DOHH2 (cell line): ENCODE measurements at regions not wholly inside any gene's neighbourhood (a gene's known extent, or its start where the extent isn't known, plus 50 kb on each side); places are given as distances from the start of the nearest gene placed in this dataset.

Source experiments
- H3F3A ChIP-seq: fragments of 200-600 bp; sonication (generic), shearing (Covaris generic); 2 replicates; pipeline ENCODE4 v1.6.0; 2016; ENCODE audit warnings: antibody characterized with exemption, mild to moderate bottlenecking; ENCODE audit not compliant: control insufficient read depth, insufficient read depth
- H3K27ac ChIP-seq: fragments of 200-600 bp; sonication (generic); 2 replicates; pipeline ENCODE4 v1.5.1; 2014; ENCODE audit warnings: low read depth, mild to moderate bottlenecking, low read length, moderate library complexity
- H3K27me3 ChIP-seq: fragments of 200-600 bp; sonication (generic); 2 replicates; pipeline ENCODE4 v1.6.1; 2014; ENCODE audit warnings: mild to moderate bottlenecking, low read length, mixed read lengths; ENCODE audit not compliant: control insufficient read depth
- H3K36me3 ChIP-seq: fragments of 200-600 bp; sonication (generic); 2 replicates; pipeline ENCODE4 v1.6.1; 2014; ENCODE audit warnings: mild to moderate bottlenecking, low read length, moderate library complexity, mixed read lengths; ENCODE audit not compliant: control insufficient read depth
- H3K4me1 ChIP-seq: fragments of 200-600 bp; sonication (generic); 2 replicates; pipeline ENCODE4 v1.6.1; 2014; ENCODE audit warnings: mild to moderate bottlenecking, low read length, mixed read lengths; ENCODE audit not compliant: control insufficient read depth
- H3K4me2 ChIP-seq: fragments of 200-600 bp; sonication (generic); 2 replicates; pipeline ENCODE4 v1.6.0; 2014; ENCODE audit warnings: mild to moderate bottlenecking, low read length, moderate library complexity
- H3K4me3 ChIP-seq: fragments of 200-600 bp; sonication (generic); 2 replicates; pipeline ENCODE4 v1.5.1; 2014; ENCODE audit warnings: mild to moderate bottlenecking, low read length, mixed read lengths
- H3K79me2 ChIP-seq: fragments of 200-600 bp; sonication (generic); 2 replicates; pipeline ENCODE4 v1.6.1; 2014; ENCODE audit warnings: mild to moderate bottlenecking, low read length, mixed read lengths; ENCODE audit not compliant: control insufficient read depth
- H3K9me2 ChIP-seq: fragments of 200-600 bp; sonication (generic); replicated peaks from 2 replicates; pipeline ENCODE4 v1.6.1; 2014; ENCODE audit warnings: mild to moderate bottlenecking, low read length, mixed read lengths; ENCODE audit not compliant: control insufficient read depth
- H3K9me3 ChIP-seq: fragments of 200-600 bp; sonication (generic); 2 replicates; pipeline ENCODE4 v1.6.1; 2014; ENCODE audit warnings: antibody characterized with exemption, low read length, mixed read lengths; ENCODE audit not compliant: control insufficient read depth, insufficient read depth
- H4K20me1 ChIP-seq: fragments of 200-600 bp; sonication (generic); 2 replicates; pipeline ENCODE4 v1.6.0; 2014; ENCODE audit warnings: low read depth, mild to moderate bottlenecking, antibody characterized with exemption, low read length, moderate library complexity; ENCODE audit not compliant: control insufficient read depth, insufficient read depth
- EZH2phosphoT487 ChIP-seq: fragments of 200-600 bp; sonication (generic); IDR thresholded peaks from 2 replicates; pipeline ENCODE4 v1.6.1; 2017; ENCODE audit warnings: borderline replicate concordance, mild to moderate bottlenecking, antibody characterized with exemption, low read length, moderate library complexity, mixed read lengths
- TF ChIP-seq, protein P1 (sequence below): fragments of 200-600 bp; sonication (generic); IDR thresholded peaks from one replicate; pipeline ENCODE4 v1.5.1; 2014; ENCODE audit warnings: antibody characterized with exemption, mild to moderate bottlenecking, low read depth, low read length; ENCODE audit not compliant: poor library complexity, severe bottlenecking

DNA sequence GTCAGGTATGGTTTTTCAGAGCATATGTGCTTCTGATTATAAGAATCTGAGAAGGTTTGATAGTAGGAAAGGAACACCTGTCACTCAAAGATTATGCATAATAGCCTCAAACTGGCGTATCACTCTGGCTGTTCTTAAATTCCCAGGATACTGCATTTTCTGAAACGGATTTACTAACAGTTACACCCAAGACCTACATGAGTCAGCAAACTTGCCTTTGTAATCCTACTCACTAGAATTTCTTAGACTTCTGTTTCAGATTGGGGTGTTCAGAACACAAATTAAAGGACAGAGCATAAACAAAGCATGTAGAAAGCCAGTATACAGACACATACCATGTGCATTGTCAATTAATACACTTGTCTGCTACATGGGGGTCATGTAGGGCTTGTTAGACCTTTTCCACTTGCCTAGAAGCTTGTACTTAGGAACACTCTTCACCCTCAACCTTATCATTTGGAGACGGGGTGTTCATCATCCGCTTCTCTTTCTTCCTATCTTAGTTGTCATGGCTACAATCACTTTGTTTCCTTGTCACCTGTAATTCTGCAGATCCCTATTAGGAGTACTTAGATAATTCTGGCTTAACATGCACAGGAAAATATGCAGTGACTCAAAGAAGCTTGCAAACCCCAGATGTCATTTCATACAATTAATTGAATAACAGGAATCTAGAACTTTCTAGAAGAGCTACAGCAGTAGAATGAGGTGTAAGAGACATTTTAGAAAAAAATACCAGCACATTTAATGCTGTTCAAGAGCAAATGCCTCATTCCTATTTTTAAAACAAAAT is 593.0 kb upstream of the TENM3 start:
- Histone ChIP-seq H3F3A (no peaks in the 10 kb centered on the region), H3K4me3 (no peak overlapping the region)
- TF ChIP-seq, protein P1, sequence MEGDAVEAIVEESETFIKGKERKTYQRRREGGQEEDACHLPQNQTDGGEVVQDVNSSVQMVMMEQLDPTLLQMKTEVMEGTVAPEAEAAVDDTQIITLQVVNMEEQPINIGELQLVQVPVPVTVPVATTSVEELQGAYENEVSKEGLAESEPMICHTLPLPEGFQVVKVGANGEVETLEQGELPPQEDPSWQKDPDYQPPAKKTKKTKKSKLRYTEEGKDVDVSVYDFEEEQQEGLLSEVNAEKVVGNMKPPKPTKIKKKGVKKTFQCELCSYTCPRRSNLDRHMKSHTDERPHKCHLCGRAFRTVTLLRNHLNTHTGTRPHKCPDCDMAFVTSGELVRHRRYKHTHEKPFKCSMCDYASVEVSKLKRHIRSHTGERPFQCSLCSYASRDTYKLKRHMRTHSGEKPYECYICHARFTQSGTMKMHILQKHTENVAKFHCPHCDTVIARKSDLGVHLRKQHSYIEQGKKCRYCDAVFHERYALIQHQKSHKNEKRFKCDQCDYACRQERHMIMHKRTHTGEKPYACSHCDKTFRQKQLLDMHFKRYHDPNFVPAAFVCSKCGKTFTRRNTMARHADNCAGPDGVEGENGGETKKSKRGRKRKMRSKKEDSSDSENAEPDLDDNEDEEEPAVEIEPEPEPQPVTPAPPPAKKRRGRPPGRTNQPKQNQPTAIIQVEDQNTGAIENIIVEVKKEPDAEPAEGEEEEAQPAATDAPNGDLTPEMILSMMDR = no peak
- TF ChIP-seq EZH2phosphoT487 = no peak

DNA sequence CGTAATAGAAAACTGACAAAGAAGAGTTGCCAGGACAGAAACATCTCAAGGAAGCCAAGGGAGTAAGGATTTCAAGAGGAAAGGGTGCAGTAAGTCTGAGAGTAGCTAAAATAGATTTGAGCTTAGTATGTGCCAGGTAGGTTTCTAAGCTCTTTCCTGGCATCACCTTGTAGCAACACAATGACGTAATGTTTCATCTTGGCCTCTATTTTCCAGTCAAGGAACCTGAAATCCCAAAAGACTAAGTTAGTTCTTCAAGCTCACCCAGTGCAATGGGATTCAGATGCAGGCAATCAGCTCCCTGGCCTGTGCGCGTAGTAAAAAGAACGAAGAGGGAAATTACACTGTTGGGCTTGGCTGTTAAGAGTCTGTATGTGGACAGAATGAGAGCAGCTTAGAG is 586.5 kb upstream of the TENM3 start:
- Histone ChIP-seq H3K27me3 (no peaks in the 10 kb centered on the region), H3K9me2 (no peaks in the 10 kb centered on the region), H4K20me1 (no peaks in the 10 kb centered on the region), H3K4me2 (no peak overlapping the region), H3K4me1 (no peaks in the 10 kb centered on the region), H3K27ac (no peak overlapping the region), H3F3A (no peaks in the 10 kb centered on the region), H3K9me3 (no peaks in the 10 kb centered on the region), H3K79me2 (no peaks in the 10 kb centered on the region), H3K4me3 (no peak overlapping the region), H3K36me3 (no peaks in the 10 kb centered on the region)
- no peak for TF ChIP-seq EZH2phosphoT487
- TF ChIP-seq, protein P1 = no peak

More for the DNA sequence above, 593.0 kb upstream of the TENM3 start:
- H3K9me2 ChIP-seq = no peaks in the 10 kb centered on the region
- H3K4me1 ChIP-seq = no peaks in the 10 kb centered on the region
- no peak overlapping the region for H3K4me2 ChIP-seq
- no peaks in the 10 kb centered on the region for H3K79me2 ChIP-seq
- no peak overlapping the region for H3K27ac ChIP-seq
- no peaks in the 10 kb centered on the region for H3K9me3 ChIP-seq
- no peaks in the 10 kb centered on the region for H3K36me3 ChIP-seq
- H3K27me3 ChIP-seq = no peaks in the 10 kb centered on the region
- H4K20me1 ChIP-seq = no peaks in the 10 kb centered on the region

DNA sequence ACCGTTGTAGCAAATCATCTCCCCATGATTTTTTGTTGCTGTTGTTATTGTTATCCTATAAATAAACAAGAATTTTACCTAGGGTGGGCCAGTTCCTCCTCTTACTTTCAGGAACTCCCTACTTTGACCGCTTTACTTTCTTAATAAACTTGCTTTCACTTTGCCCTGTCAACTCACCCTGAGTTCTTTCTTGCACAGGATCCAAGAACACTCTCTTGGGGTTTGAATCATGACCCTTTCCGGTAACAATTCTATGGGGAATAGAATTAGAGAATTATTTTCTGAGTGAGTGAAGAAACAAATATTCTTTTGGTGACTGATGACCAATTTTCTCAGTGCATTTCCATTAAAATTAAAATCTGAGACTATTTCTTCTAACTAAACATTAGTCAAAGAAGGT is 584.0 kb upstream of the TENM3 start:
- no peak overlapping the region for H3K4me2 ChIP-seq
- no peak overlapping the region for H3K4me3 ChIP-seq
- no peaks in the 10 kb centered on the region for H3K4me1 ChIP-seq
- H3K27ac ChIP-seq = no peak overlapping the region
- no peaks in the 10 kb centered on the region for H3F3A ChIP-seq
- H3K27me3 ChIP-seq = no peaks in the 10 kb centered on the region
- no peaks in the 10 kb centered on the region for H3K9me2 ChIP-seq
- H3K79me2 ChIP-seq = no peaks in the 10 kb centered on the region
- H3K36me3 ChIP-seq = no peaks in the 10 kb centered on the region
- TF ChIP-seq EZH2phosphoT487 = no peak
- TF ChIP-seq, protein P1 = no peak
- no peaks in the 10 kb centered on the region for H4K20me1 ChIP-seq
- H3K9me3 ChIP-seq = no peaks in the 10 kb centered on the region
